Renal pelvis (tissue), 1 donor: ENCODE measurements at regions not wholly inside any gene's neighbourhood (a gene's known extent, or its start where the extent isn't known, plus 50 kb on each side); places are given as distances from the start of the nearest gene placed in this dataset.
"Not testable (repeated sequence)": the region's sequence is repeated elsewhere in the genome, so short reads cannot be mapped to it uniquely, and the experiment has no call there.

Experiments used
- DNase-seq: peaks from one replicate; pipeline ENCODE4 v3.0.0-alpha.2; 2013

GRCh38 chr20:48155268-48155667 lies 370.0 kb upstream of the SULF2 start:
- DNase-seq, result no peak

GRCh38 chr20:48154040-48154765 lies 368.9 kb upstream of the SULF2 start:
- no peak for DNase-seq

- DNase-seq, result peak; percentile 57
These were observed 368.2 kb upstream of the SULF2 start for GRCh38 chr20:48153523-48153922.

GRCh38 chr20:48153103-48153502 lies 367.8 kb upstream of the SULF2 start:
- no peak for DNase-seq

DNA sequence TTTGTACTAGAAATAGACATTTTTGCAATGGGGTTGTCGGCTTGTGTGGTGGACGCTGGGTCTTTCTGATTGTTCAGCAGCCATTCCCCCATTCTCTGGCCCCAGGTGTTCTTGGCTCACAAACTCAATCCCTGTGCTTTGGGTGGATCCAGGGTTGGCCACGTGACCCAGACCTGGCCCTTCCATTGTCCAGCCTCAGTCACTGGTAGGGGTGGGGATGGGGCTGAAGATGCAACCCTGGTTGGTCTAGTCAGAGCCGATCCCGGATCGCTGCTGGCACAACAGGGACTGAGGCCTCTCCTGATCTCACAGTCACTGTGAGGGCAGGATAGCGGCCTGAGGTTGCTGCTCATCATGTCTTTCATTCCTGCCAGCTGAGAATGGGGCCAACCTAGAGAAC lies 365.3 kb upstream of the SULF2 start:
- DNase-seq, result no peak

GRCh38 chr20:48149902-48150301 lies 364.6 kb upstream of the SULF2 start:
- peak; percentile 29 for DNase-seq

GRCh38 chr20:48148916-48149672 lies 363.8 kb upstream of the SULF2 start:
- DNase-seq, result no peak

DNA sequence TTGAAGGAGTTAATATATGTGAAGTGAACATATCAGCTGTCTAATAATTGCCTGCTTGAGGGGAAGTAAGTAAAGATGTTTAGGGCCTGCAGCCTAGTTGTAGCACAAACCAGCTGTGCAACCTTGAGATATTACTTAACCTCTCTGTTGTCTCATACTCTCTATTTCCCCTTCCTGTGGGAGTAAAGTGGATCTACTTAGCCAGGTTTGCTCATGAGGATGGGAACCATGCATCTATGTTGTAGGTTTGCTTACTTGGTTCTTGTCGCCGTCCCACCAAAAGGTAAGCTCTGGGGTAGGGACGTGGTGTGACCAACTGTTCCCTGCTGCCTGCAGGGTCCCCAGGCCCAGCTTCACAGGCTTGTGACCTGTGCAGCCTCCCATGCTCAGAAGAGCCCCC lies 362.7 kb upstream of the SULF2 start:
- DNase-seq, result no peak

GRCh38 chr20:48147311-48147710 lies 362.0 kb upstream of the SULF2 start:
- no peak for DNase-seq

GRCh38 chr20:48146877-48147276 lies 361.6 kb upstream of the SULF2 start:
- DNase-seq, result peak; percentile 53

- DNase-seq, result no peak
These were observed 361.0 kb upstream of the SULF2 start for GRCh38 chr20:48146308-48146707.

GRCh38 chr20:48143435-48144081 lies 358.3 kb upstream of the SULF2 start:
- DNase-seq, result no peak

- DNase-seq, result no peak
These were observed 357.2 kb upstream of the SULF2 start for GRCh38 chr20:48142516-48142773.

- DNase-seq, result no peak
These were observed 356.6 kb upstream of the SULF2 start for GRCh38 chr20:48141660-48142515.

DNA sequence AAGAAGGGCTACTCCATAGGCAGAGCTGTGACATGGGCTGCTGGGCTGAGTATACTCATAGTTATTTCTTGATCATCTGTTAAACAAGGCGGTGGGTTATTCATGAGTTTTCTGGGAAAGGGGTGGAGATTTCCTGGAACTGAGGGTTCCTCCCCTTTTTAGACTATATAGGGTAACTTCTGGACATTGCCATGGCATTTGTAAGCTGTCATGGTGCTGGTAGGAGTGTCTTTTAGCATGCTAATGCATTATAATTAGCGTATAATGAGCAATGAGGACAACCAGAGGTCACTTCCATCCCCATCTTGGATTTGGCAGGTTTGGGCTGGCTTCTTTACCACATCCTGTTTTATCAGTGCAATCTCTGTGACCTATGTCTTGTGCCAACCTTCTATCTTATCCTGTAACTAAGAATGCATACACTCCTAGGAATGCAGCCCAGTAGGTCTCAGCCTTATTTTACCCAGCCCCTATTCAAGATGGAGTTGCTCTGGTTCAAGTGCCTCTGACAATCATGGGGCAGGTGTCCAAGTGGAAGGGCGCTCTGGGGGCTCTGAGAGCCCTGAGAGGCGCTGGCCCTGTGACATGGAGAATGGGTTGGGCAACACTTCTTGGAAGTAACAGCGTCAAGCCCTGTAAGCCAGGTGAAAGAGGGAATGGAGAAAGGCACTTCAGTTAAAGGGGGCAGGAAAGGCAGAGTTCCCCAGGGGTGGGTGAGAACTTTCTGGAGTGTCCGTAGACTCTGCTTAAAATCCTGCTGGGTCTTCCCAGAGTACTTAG lies 354.2 kb upstream of the SULF2 start:
- no peak for DNase-seq

GRCh38 chr20:48132834-48133233 lies 347.6 kb upstream of the SULF2 start:
- DNase-seq, result no peak

- DNase-seq, result peak; percentile 75
These were observed 346.3 kb upstream of the SULF2 start for GRCh38 chr20:48131581-48131980.

DNA sequence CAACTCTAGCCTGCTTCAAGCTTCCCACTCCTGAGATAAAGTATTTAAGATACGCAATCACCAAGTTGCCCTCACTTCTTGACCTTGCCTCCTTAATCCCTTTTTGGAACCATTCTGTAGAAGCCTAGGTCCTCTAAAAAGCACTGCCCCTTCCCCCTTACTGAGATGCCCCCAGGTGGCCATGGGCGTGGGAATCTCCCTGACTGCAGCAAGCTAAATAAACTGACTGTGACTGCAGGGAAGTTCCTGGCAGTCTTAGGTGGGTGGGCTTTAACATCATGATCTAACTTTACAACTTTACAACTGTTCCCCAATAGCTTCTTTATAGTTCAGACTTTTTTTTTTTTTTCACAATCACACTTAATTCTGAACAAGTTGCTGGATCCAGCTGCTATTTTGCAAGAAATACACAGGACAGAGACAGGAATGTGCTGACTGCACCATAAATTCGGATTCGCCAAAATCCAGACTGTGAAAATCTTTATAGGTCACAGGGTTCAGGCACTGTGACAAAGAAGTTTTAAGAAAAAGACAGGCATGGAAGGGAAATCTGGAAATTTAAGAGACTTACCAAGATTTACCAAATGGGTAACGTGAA lies 344.2 kb upstream of the SULF2 start:
- DNase-seq, result peak; percentile 41

DNA sequence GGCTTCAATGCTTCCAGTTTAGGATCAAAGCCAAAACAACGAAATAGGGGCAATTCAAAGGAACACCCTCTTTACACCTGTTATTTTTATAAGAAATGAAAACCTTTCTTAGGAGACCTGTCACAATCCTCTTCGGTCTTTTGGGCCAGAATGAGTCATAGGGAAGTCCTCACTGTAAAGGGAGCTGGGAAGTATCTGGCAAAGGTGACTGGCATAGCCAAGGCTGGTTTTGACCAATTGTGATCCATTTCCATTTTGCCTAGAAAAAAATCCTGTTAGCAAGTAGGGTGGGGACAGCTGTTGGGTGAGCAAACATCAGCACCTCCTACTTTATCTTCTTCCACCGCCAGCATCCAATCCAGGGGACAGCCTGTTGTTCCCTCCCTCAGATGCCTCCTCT lies 343.2 kb upstream of the SULF2 start:
- no peak for DNase-seq

DNA sequence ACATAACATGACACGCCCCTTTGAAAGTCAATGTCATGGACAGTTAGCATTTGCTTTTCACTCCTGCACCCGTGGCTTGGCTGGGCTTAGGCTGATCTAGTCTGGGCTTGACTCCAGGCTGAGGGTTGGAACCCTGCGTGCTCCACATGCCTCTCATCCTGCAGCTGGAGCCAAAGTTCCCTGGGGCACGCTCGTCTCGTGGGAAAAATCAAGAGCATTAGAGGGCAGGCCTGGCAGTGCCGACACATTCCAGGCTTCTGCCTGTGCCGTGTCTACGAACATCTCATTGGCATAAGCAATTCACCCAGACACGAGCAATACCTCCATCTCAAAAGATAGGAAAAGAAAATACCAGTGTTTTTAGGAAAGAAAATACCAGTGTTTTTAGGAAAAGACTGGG lies 342.7 kb upstream of the SULF2 start:
- not testable (repeated sequence) for DNase-seq

DNA sequence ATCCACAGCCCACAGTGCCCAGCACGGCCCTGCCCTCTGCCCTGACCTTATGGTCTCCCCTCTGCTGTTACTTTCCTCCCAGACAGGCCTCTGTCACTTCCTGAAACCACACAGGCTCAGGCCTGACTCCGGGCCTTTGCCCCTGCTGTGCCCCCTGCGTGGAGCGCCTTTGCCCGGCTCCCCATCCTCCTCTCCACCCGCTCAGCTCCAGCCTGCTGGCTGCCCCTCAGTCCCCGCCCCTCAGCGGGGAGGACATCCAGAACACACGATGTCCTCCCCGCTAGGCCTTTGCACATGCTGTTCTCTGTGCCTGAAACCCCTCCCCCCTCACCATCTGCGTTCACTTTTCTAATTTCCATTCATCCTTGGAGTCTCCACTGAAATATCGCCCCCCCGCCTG lies 341.9 kb upstream of the SULF2 start:
- DNase-seq, result not testable (repeated sequence)
